ENCODE measurements at regions not wholly inside any gene's neighbourhood (a gene's known extent, or its start where the extent isn't known, plus 50 kb on each side); places are given as distances from the start of the nearest gene placed in this dataset.

DNA sequence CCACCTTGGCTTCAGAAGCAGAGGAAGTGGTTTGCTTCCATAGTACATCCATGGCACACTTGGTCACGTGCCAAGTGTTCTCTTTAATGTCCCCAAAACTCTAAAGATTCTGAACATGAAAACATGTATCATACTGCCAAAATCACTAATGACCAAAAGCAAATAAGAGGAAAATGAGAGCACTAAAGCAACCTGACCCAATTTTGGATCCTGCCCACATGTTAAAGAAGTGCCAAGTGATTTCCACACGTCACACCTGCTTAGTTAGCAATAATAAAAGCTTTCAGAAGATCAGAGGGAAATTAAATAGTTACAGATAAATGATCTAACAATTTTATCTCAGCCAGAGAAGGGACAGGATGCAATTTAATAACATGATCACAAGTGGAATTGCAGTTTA, 1170.0 kb downstream of the XPNPEP1 start:
- Histone ChIP-seq H3K36me3 (ENCODE audit: control insufficient read depth in 4 of 4, insufficient read depth in 3 of 4, low read depth in 1 of 4, low read length in 3 of 4) (no peaks in the 10 kb centered on the region), H3K4me3 (ENCODE audit: low read depth in 1 of 3, low read length in 3 of 3) (no peak overlapping the region), H3K27ac (ENCODE audit: low read depth in 1 of 2, low read length in 2 of 2) (no peak overlapping the region), H3K4me1 (ENCODE audit: control insufficient read depth in 4 of 4, insufficient read depth in 4 of 4, low read length in 3 of 4) (peaks cover 0 to 5% (median 4%) of the 10 kb centered on the region in 4 donors), H3K9me3 (ENCODE audit: control insufficient read depth in 4 of 4, low read length in 3 of 4) (no peaks in the 10 kb centered on the region), H3K9ac (ENCODE audit: low read depth in 1 of 2, low read length in 2 of 2) (no peak overlapping the region), H3K27me3 (ENCODE audit: control insufficient read depth in 4 of 4, insufficient read depth in 4 of 4, low read length in 3 of 4) (no peaks in the 10 kb centered on the region)
- no peak for TF ChIP-seq RXRA (IDR thresholded peaks at IDR 0.05)
- TF ChIP-seq, protein P1, sequence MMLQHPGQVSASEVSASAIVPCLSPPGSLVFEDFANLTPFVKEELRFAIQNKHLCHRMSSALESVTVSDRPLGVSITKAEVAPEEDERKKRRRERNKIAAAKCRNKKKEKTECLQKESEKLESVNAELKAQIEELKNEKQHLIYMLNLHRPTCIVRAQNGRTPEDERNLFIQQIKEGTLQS (IDR thresholded peaks at IDR 0.05) = no peak
- TF ChIP-seq YY1 (IDR thresholded peaks at IDR 0.05) = no peak
- no peak for TF ChIP-seq GABPA (IDR thresholded peaks at IDR 0.05 in 1 of 2, conservative IDR thresholded peaks at IDR 0.05 in 1 of 2)
- no peak for TF ChIP-seq TAF1 (conservative IDR thresholded peaks at IDR 0.05)
- TF ChIP-seq JUND (IDR thresholded peaks at IDR 0.05) = no peak
- TF ChIP-seq EGR1 (IDR thresholded peaks at IDR 0.05; ENCODE audit: low read depth in 2 of 2) = no peak
- TF ChIP-seq NR2F2 (IDR thresholded peaks at IDR 0.05) = no peak
- no peak for TF ChIP-seq SP1 (IDR thresholded peaks at IDR 0.05)
- no peak for TF ChIP-seq HNF4G (IDR thresholded peaks at IDR 0.05)
- TF ChIP-seq, protein P2, sequence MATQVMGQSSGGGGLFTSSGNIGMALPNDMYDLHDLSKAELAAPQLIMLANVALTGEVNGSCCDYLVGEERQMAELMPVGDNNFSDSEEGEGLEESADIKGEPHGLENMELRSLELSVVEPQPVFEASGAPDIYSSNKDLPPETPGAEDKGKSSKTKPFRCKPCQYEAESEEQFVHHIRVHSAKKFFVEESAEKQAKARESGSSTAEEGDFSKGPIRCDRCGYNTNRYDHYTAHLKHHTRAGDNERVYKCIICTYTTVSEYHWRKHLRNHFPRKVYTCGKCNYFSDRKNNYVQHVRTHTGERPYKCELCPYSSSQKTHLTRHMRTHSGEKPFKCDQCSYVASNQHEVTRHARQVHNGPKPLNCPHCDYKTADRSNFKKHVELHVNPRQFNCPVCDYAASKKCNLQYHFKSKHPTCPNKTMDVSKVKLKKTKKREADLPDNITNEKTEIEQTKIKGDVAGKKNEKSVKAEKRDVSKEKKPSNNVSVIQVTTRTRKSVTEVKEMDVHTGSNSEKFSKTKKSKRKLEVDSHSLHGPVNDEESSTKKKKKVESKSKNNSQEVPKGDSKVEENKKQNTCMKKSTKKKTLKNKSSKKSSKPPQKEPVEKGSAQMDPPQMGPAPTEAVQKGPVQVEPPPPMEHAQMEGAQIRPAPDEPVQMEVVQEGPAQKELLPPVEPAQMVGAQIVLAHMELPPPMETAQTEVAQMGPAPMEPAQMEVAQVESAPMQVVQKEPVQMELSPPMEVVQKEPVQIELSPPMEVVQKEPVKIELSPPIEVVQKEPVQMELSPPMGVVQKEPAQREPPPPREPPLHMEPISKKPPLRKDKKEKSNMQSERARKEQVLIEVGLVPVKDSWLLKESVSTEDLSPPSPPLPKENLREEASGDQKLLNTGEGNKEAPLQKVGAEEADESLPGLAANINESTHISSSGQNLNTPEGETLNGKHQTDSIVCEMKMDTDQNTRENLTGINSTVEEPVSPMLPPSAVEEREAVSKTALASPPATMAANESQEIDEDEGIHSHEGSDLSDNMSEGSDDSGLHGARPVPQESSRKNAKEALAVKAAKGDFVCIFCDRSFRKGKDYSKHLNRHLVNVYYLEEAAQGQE (IDR thresholded peaks at IDR 0.05) = no peak
- no peak for TF ChIP-seq RAD21 (IDR thresholded peaks at IDR 0.05)
- TF ChIP-seq, protein P3, sequence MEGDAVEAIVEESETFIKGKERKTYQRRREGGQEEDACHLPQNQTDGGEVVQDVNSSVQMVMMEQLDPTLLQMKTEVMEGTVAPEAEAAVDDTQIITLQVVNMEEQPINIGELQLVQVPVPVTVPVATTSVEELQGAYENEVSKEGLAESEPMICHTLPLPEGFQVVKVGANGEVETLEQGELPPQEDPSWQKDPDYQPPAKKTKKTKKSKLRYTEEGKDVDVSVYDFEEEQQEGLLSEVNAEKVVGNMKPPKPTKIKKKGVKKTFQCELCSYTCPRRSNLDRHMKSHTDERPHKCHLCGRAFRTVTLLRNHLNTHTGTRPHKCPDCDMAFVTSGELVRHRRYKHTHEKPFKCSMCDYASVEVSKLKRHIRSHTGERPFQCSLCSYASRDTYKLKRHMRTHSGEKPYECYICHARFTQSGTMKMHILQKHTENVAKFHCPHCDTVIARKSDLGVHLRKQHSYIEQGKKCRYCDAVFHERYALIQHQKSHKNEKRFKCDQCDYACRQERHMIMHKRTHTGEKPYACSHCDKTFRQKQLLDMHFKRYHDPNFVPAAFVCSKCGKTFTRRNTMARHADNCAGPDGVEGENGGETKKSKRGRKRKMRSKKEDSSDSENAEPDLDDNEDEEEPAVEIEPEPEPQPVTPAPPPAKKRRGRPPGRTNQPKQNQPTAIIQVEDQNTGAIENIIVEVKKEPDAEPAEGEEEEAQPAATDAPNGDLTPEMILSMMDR (IDR thresholded peaks at IDR 0.05; ENCODE audit: low read depth, low read length, missing input control) = no peak
- TF ChIP-seq HNF4A (conservative IDR thresholded peaks at IDR 0.05) = no peak
- 23% methylated on average over 2 of the region's 2 CpGs for WGBS
- DNase-seq (ENCODE audit: low spot score) = no peak

DNA sequence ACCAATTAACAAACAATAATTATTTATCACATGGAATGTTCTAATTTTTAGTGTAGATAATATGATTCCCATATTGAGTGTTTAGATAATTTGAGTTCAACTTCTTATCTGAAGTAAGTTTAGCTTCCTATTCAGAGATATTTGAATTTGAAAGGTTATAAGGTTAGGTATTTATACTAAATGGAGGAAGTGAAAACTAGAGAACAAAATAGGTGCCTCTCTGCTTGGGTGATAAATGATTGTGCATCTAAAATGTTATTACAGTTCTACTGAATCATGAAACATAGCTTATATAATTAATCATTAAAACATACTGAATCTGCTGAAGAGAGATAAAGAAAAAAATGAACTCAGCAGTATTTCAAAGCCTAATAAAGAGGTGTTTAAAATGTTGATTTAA, 1174.3 kb downstream of the XPNPEP1 start:
- Histone ChIP-seq H3K9ac (ENCODE audit: low read depth in 1 of 2, low read length in 2 of 2) (no peak overlapping the region), H3K4me1 (ENCODE audit: control insufficient read depth in 4 of 4, insufficient read depth in 4 of 4, low read length in 3 of 4) (peaks cover 0 to 5% (median 4%) of the 10 kb centered on the region in 4 donors), H3K4me3 (ENCODE audit: low read depth in 1 of 3, low read length in 3 of 3) (no peak overlapping the region), H3K36me3 (ENCODE audit: control insufficient read depth in 4 of 4, insufficient read depth in 3 of 4, low read depth in 1 of 4, low read length in 3 of 4) (no peaks in the 10 kb centered on the region), H3K27me3 (ENCODE audit: control insufficient read depth in 4 of 4, insufficient read depth in 4 of 4, low read length in 3 of 4) (no peaks in the 10 kb centered on the region), H3K9me3 (ENCODE audit: control insufficient read depth in 4 of 4, low read length in 3 of 4) (no peaks in the 10 kb centered on the region), H3K27ac (ENCODE audit: low read depth in 1 of 2, low read length in 2 of 2) (no peak overlapping the region)
- no peak for TF ChIP-seq YY1 (IDR thresholded peaks at IDR 0.05)
- TF ChIP-seq, protein P1 (IDR thresholded peaks at IDR 0.05) = no peak
- TF ChIP-seq FOXA2 (IDR thresholded peaks at IDR 0.05) = no peak
- no peak for TF ChIP-seq GABPA (IDR thresholded peaks at IDR 0.05 in 1 of 2, conservative IDR thresholded peaks at IDR 0.05 in 1 of 2)
- no peak for DNase-seq (ENCODE audit: low spot score)

Measured in liver (tissue), 8 donors.